HEK293T (cell line): ENCODE measurements at regions not wholly inside any gene's neighbourhood (a gene's known extent, or its start where the extent isn't known, plus 50 kb on each side); places are given as distances from the start of the nearest gene placed in this dataset.

Experiments used
- FOXK2 ChIP-seq: fragments of 450-650 bp; IDR thresholded peaks from 2 replicates; pipeline ENCODE4 v1.6.1; 2016; ENCODE audit warnings: mild to moderate bottlenecking
- TARDBP ChIP-seq: fragments of 450-650 bp; IDR thresholded peaks from 2 replicates; pipeline ENCODE4 v1.6.1; 2016
- TF ChIP-seq, protein P1 (sequence below): fragments of 450-650 bp; IDR thresholded peaks from 2 replicates; pipeline ENCODE4 v1.6.1; 2016

DNA sequence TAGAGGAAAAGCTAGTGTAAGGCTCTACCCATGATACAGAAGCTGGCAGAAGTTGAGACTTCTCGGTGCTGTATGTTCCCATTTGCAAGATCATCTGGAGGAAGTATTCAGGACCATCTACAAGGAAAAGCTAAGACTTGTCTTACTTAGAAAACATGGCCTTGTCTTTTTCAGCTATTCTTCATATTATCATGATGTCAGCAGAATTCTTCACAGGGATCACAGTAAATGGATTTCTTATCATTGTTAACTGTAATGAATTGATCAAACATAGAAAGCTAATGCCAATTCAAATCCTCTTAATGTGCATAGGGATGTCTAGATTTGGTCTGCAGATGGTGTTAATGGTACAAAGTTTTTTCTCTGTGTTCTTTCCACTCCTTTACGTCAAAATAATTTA, 79.6 kb upstream of the SCIN start:
- TF ChIP-seq TARDBP (no peak), FOXK2 (no peak)
- TF ChIP-seq, protein P1, sequence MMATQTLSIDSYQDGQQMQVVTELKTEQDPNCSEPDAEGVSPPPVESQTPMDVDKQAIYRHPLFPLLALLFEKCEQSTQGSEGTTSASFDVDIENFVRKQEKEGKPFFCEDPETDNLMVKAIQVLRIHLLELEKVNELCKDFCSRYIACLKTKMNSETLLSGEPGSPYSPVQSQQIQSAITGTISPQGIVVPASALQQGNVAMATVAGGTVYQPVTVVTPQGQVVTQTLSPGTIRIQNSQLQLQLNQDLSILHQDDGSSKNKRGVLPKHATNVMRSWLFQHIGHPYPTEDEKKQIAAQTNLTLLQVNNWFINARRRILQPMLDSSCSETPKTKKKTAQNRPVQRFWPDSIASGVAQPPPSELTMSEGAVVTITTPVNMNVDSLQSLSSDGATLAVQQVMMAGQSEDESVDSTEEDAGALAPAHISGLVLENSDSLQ = no peak
